ENCODE measurements at regions not wholly inside any gene's neighbourhood (a gene's known extent, or its start where the extent isn't known, plus 50 kb on each side); places are given as distances from the start of the nearest gene placed in this dataset.

GRCh38 chr1:182126272-182126800, 64.8 kb upstream of the ZNF648 start (continued):
- no peak for TF ChIP-seq BCLAF1 (IDR thresholded peaks at IDR 0.05; ENCODE audit: borderline replicate concordance in 1 of 2, control insufficient read depth in 1 of 2, low read depth in 2 of 2, low read length in 1 of 2)

GRCh38 chr1:182122913-182123260, 61.4 kb upstream of the ZNF648 start:
- Histone ChIP-seq H3K36me3 (ENCODE audit: control insufficient read depth, insufficient read depth, low read length) (no peaks in the 10 kb centered on the region), H3K9me1 (ENCODE audit: control insufficient read depth, insufficient read depth, low read length) (no peaks in the 10 kb centered on the region), H4K20me1 (replicated peaks; ENCODE audit: control insufficient read depth, insufficient read depth, low read length) (no peaks in the 10 kb centered on the region), H3K9me3 (replicated peaks; ENCODE audit: control insufficient read depth, insufficient read depth, low read depth, low read length) (no peaks in the 10 kb centered on the region), H3K4me2 (ENCODE audit: insufficient read depth, low read length) (no peak overlapping the region), H3K4me3 (no peak overlapping the region), H3K27ac (ENCODE audit: extremely low read depth, low read depth, low read length) (no peak overlapping the region), H3K79me2 (ENCODE audit: control insufficient read depth, insufficient read depth, low read length) (no peaks in the 10 kb centered on the region), H3K27me3 (ENCODE audit: control insufficient read depth in 2 of 2, insufficient read depth in 2 of 2, low read length in 2 of 2) (peaks cover 17 to 21% of the 10 kb centered on the region in 2 experiments), H3K4me1 (replicated peaks in 1 of 2; ENCODE audit: control insufficient read depth in 2 of 2, insufficient read depth in 2 of 2, low read length in 2 of 2) (no peaks in the 10 kb centered on the region), H2AFZ (ENCODE audit: low read depth, low read length) (no peak overlapping the region), H3K9ac (ENCODE audit: insufficient read depth in 1 of 2, low read depth in 2 of 2, low read length in 2 of 2) (no peak overlapping the region)
- intact Hi-C loops (cut with micrococcal nuclease): no loop called here
- TF ChIP-seq GTF2F1 (IDR thresholded peaks at IDR 0.05; ENCODE audit: low read depth, low read length) (no peak), WHSC1 (IDR thresholded peaks at IDR 0.05; ENCODE audit: low read length) (no peak), FOXA3 (CRISPR knock-in tag; conservative IDR thresholded peaks at IDR 0.05 in 1 of 2, IDR thresholded peaks at IDR 0.05 in 1 of 2) (no peak), XRCC4 (IDR thresholded peaks at IDR 0.05; ENCODE audit: extremely low read depth, insufficient read depth, insufficient read length) (no peak), SRSF1 (IDR thresholded peaks at IDR 0.05; ENCODE audit: low read depth, low read length) (no peak), ZNF212 (CRISPR knock-in tag; IDR thresholded peaks at IDR 0.05) (no peak), MBD2 (IDR thresholded peaks at IDR 0.05; ENCODE audit: borderline replicate concordance, low read depth) (no peak), SFPQ (IDR thresholded peaks at IDR 0.05; ENCODE audit: low read depth, low read length) (no peak), NFXL1 (CRISPR knock-in tag; IDR thresholded peaks at IDR 0.05) (no peak), SREBF2 (CRISPR knock-in tag; IDR thresholded peaks at IDR 0.05) (no peak), TEAD4 (IDR thresholded peaks at IDR 0.05; ENCODE audit: low read length) (no peak), TEAD4 (CRISPR knock-in tag; IDR thresholded peaks at IDR 0.05; ENCODE audit: borderline replicate concordance) (no peak), ZBTB17 (CRISPR knock-in tag; IDR thresholded peaks at IDR 0.05) (no peak), ZNF197 (CRISPR knock-in tag; IDR thresholded peaks at IDR 0.05; ENCODE audit: low read depth) (no peak)
- DNase-seq (ENCODE audit: extremely low read depth in 1 of 4, low spot score in 3 of 4) (no peak), FAIRE-seq (no peak), ATAC-seq (no peak)
- ChIA-PET POLR2A (no interaction called here), CTCF (ENCODE audit: low intra/inter-chr PET ratio) (no interaction called here)
- BruUV-seq (replicated peaks): no TSS peak
- in situ Hi-C loops (cut with MboI): no loop called here

Measured in K562 (cell line).